Ovary (tissue), 3 donors: ENCODE measurements at regions not wholly inside any gene's neighbourhood (a gene's known extent, or its start where the extent isn't known, plus 50 kb on each side); places are given as distances from the start of the nearest gene placed in this dataset.

Source experiments
- POLR2A ChIP-seq: fragments of 450-650 bp; IDR thresholded peaks from one replicate; pipeline ENCODE4 v1.6.1; 2017; ENCODE audit warnings: antibody characterized with exemption, mild to moderate bottlenecking, moderate library complexity
- TF ChIP-seq, protein P1 (sequence below), 3 donors: fragments of 450-650 bp in 2 of 3; fragments of 200-600 bp in 1 of 3; IDR thresholded peaks; one replicate each; pipeline versions ENCODE4 v1.5.1 to v1.8.0; 2016 to 2022; ENCODE audit warnings: antibody characterized with exemption in 3 of 3, mild to moderate bottlenecking in 1 of 3
- donor health status: DM: no; HTN: no; CAD: no.

DNA sequence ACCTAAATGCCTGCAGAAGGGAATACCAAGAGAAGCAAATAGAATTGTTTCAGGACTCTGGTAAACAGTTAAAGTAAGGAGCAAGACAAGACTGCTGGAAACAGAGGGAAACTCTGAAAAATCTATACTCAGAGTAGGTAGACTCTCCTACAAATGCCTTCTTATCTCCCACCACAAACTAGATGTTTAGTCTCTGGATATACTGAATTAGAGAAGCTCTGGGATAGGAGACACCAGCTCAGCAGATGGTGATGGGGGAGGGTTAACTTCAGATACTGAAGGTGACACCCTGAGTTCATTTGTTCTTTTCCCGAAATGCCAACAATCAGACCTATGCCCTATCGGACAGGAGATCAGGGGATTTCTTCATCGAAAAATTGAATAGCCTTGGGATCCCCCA, 54.1 kb upstream of the CHD1 start:
- TF ChIP-seq, protein P1, sequence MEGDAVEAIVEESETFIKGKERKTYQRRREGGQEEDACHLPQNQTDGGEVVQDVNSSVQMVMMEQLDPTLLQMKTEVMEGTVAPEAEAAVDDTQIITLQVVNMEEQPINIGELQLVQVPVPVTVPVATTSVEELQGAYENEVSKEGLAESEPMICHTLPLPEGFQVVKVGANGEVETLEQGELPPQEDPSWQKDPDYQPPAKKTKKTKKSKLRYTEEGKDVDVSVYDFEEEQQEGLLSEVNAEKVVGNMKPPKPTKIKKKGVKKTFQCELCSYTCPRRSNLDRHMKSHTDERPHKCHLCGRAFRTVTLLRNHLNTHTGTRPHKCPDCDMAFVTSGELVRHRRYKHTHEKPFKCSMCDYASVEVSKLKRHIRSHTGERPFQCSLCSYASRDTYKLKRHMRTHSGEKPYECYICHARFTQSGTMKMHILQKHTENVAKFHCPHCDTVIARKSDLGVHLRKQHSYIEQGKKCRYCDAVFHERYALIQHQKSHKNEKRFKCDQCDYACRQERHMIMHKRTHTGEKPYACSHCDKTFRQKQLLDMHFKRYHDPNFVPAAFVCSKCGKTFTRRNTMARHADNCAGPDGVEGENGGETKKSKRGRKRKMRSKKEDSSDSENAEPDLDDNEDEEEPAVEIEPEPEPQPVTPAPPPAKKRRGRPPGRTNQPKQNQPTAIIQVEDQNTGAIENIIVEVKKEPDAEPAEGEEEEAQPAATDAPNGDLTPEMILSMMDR (IDR thresholded peaks at IDR 0.05) = no peak
- TF ChIP-seq POLR2A = no peak
